ENCODE measurements at regions not wholly inside any gene's neighbourhood (a gene's known extent, or its start where the extent isn't known, plus 50 kb on each side); places are given as distances from the start of the nearest gene placed in this dataset.
A peak's percentile ranks its signal among the peaks of the same experiment; 100 is the strongest.

GRCh38 chr1:57600424-57600823 lies 176.6 kb upstream of the DAB1 start:
- Mint-ChIP-seq H3K27me3 (ENCODE audit: insufficient read depth, low read depth) (peaks cover 4% of the 10 kb centered on the region), H3K4me3 (no peak overlapping the region), H3K4me1 (peaks cover 47% of the 10 kb centered on the region), H3K9me3 (no peaks in the 10 kb centered on the region), H3K36me3 (no peaks in the 10 kb centered on the region), H3K27ac (no peak overlapping the region)
- Histone ChIP-seq H3K79me2 (ENCODE audit: low read depth) (no peaks in the 10 kb centered on the region), H3K4me1 (peaks cover 48% of the 10 kb centered on the region), H3K9ac (no peak overlapping the region), H3K9me3 (ENCODE audit: low read depth) (no peaks in the 10 kb centered on the region), H3K27me3 (no peaks in the 10 kb centered on the region), H3F3A (ENCODE audit: low read depth) (peaks cover 39% of the 10 kb centered on the region), H2AFZ (replicated peaks) (no peak overlapping the region), H3K36me3 (no peaks in the 10 kb centered on the region), H4K20me1 (ENCODE audit: low read depth) (no peaks in the 10 kb centered on the region), H3K27ac (peak overlapping the region; percentile 44), H3K4me2 (peak overlapping the region; percentile 57), H3K4me3 (no peak overlapping the region)
- DNase-seq (ENCODE audit: low spot score): peak; percentile 80
- TF ChIP-seq CTCF (IDR thresholded peaks at IDR 0.05): no peak
- TF ChIP-seq EZH2 (IDR thresholded peaks at IDR 0.05): no peak

GRCh38 chr1:57599236-57599994 lies 175.6 kb upstream of the DAB1 start:
- Histone ChIP-seq H3F3A (ENCODE audit: low read depth) (peaks cover 39% of the 10 kb centered on the region), H4K20me1 (ENCODE audit: low read depth) (no peaks in the 10 kb centered on the region), H3K9me3 (ENCODE audit: low read depth) (no peaks in the 10 kb centered on the region), H3K27ac (peak overlapping the region; percentile 44), H3K27me3 (no peaks in the 10 kb centered on the region), H3K36me3 (no peaks in the 10 kb centered on the region), H3K4me2 (peak overlapping the region; percentile 57), H3K79me2 (ENCODE audit: low read depth) (no peaks in the 10 kb centered on the region), H2AFZ (replicated peaks) (peak overlapping the region; percentile 4), H3K9ac (no peak overlapping the region), H3K4me1 (peaks cover 48% of the 10 kb centered on the region), H3K4me3 (no peak overlapping the region)
- H3K4me3 Mint-ChIP-seq: no peak overlapping the region
- TF ChIP-seq EZH2phosphoT487 (IDR thresholded peaks at IDR 0.05) (no peak), CTCF (IDR thresholded peaks at IDR 0.05) (no peak), EZH2 (IDR thresholded peaks at IDR 0.05) (no peak)
- no peaks in the 10 kb centered on the region for H3K36me3 Mint-ChIP-seq
- peaks cover 47% of the 10 kb centered on the region for H3K4me1 Mint-ChIP-seq
- peak overlapping the region; percentile 19 for H3K27ac Mint-ChIP-seq
- H3K9me3 Mint-ChIP-seq: no peaks in the 10 kb centered on the region
- DNase-seq (ENCODE audit: low spot score): peak; percentile 56
- H3K27me3 Mint-ChIP-seq (ENCODE audit: insufficient read depth, low read depth): peaks cover 4% of the 10 kb centered on the region

- TF ChIP-seq EZH2 (IDR thresholded peaks at IDR 0.05): no peak
- TF ChIP-seq EZH2phosphoT487 (IDR thresholded peaks at IDR 0.05): no peak
- TF ChIP-seq CTCF (IDR thresholded peaks at IDR 0.05): no peak
- Histone ChIP-seq H2AFZ (replicated peaks) (peak overlapping the region; percentile 13), H3K4me2 (peak overlapping the region; percentile 34), H3K79me2 (ENCODE audit: low read depth) (no peaks in the 10 kb centered on the region), H3K27ac (peak overlapping the region; percentile 24), H3K36me3 (no peaks in the 10 kb centered on the region), H3K4me1 (peaks cover 48% of the 10 kb centered on the region), H3K9ac (no peak overlapping the region), H3K4me3 (no peak overlapping the region), H3F3A (ENCODE audit: low read depth) (peaks cover 39% of the 10 kb centered on the region), H4K20me1 (ENCODE audit: low read depth) (no peaks in the 10 kb centered on the region), H3K9me3 (ENCODE audit: low read depth) (no peaks in the 10 kb centered on the region), H3K27me3 (no peaks in the 10 kb centered on the region)
- Mint-ChIP-seq H3K27ac (peak overlapping the region; percentile 1), H3K4me1 (peaks cover 42% of the 10 kb centered on the region), H3K9me3 (no peaks in the 10 kb centered on the region), H3K27me3 (ENCODE audit: insufficient read depth, low read depth) (peaks cover 6% of the 10 kb centered on the region), H3K36me3 (no peaks in the 10 kb centered on the region), H3K4me3 (no peak overlapping the region)
- DNase-seq (ENCODE audit: low spot score): peak; percentile 25
Observed at GRCh38 chr1:57597036-57597435, 173.2 kb upstream of the DAB1 start.

Data from neural progenitor cell (in vitro differentiated cells).